NCI-H69 (cell line): ENCODE measurements at regions not wholly inside any gene's neighbourhood (a gene's known extent, or its start where the extent isn't known, plus 50 kb on each side); places are given as distances from the start of the nearest gene placed in this dataset.

ENCODE experiments used
- DNase-seq: peaks from one replicate; lab custom pipeline; 2025; lab: John Stamatoyannopoulos, UW

- no peak for DNase-seq
Measured at GRCh38 chr2:151197184-151198108, 64.2 kb downstream of the RBM43 start.

GRCh38 chr2:151193576-151193975, 68.1 kb downstream of the RBM43 start:
- no peak for DNase-seq

GRCh38 chr2:151192681-151193080, 69.0 kb downstream of the RBM43 start:
- DNase-seq, result no peak

GRCh38 chr2:151191001-151191400, 70.7 kb downstream of the RBM43 start:
- no peak for DNase-seq

- no peak for DNase-seq
Measured at GRCh38 chr2:151189125-151189524, 72.5 kb downstream of the RBM43 start.

- DNase-seq, result no peak
Measured at GRCh38 chr2:151186011-151186410, 75.7 kb downstream of the RBM43 start.

GRCh38 chr2:151182899-151183809, 78.5 kb downstream of the RBM43 start:
- DNase-seq, result no peak

- no peak for DNase-seq
Measured at GRCh38 chr2:151182396-151182795, 79.3 kb downstream of the RBM43 start.

- DNase-seq, result no peak
Measured at GRCh38 chr2:151181524-151181923, 80.1 kb downstream of the RBM43 start.

- DNase-seq, result no peak
Measured at GRCh38 chr2:151180123-151180522, 81.5 kb downstream of the RBM43 start.

GRCh38 chr2:151178207-151178606, 83.5 kb downstream of the RBM43 start:
- no peak for DNase-seq

- no peak for DNase-seq
Measured at GRCh38 chr2:151177756-151178155, 83.9 kb downstream of the RBM43 start.

- no peak for DNase-seq
Measured at GRCh38 chr2:151176661-151177060, 85.0 kb downstream of the RBM43 start.

- DNase-seq, result no peak
Measured at GRCh38 chr2:151175864-151176263, 85.8 kb downstream of the RBM43 start.

GRCh38 chr2:151174127-151174526, 87.5 kb downstream of the RBM43 start:
- DNase-seq, result no peak

GRCh38 chr2:151171186-151171585, 90.5 kb downstream of the RBM43 start:
- DNase-seq, result no peak

- no peak for DNase-seq
Measured at GRCh38 chr2:151166410-151166809, 95.3 kb downstream of the RBM43 start.

- DNase-seq, result peak; percentile 12
Measured at GRCh38 chr2:151165105-151165684, 96.5 kb downstream of the RBM43 start.

- peak; percentile 61 for DNase-seq
Measured at GRCh38 chr2:151161821-151162551, 99.7 kb downstream of the RBM43 start.

GRCh38 chr2:151159109-151159662, 102.5 kb downstream of the RBM43 start:
- no peak for DNase-seq

GRCh38 chr2:151157000-151157735, 104.5 kb downstream of the RBM43 start:
- no peak for DNase-seq
